ENCODE measurements at regions not wholly inside any gene's neighbourhood (a gene's known extent, or its start where the extent isn't known, plus 50 kb on each side); places are given as distances from the start of the nearest gene placed in this dataset.

DNA sequence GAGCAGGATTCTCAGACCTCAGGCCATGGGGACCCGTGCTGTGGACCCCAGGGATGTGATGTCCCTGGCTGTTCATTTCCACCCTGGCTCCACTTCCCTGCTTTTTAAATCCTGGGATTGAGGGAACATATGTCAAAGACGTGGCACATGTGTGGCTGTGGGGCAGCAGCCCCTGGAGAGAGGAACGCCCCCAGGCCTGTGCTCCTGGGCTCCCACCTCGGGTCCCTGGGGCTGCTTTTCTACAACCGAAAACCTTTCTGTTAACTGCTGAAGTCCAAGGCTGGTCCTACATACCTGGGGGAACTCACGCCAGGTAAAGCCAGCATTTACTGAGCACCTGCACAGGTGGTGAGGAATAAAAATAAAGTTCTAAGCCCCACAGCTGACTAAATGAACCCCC, 102.3 kb upstream of the FRMD1 start:
- TF ChIP-seq CTCF (IDR thresholded peaks at IDR 0.05; ENCODE audit: poor library complexity) (no peak), EZH2phosphoT487 (IDR thresholded peaks at IDR 0.05; ENCODE audit: low read depth, severe bottlenecking, unreplicated experiment) (no peak)

Measured in hepatocyte (in vitro differentiated cells).